PC-3 (cell line): ENCODE measurements at regions not wholly inside any gene's neighbourhood (a gene's known extent, or its start where the extent isn't known, plus 50 kb on each side); places are given as distances from the start of the nearest gene placed in this dataset.

Experiments used
- CTCF ChIP-seq: fragments of 300-600 bp; sonication (generic); conservative IDR thresholded peaks from 2 replicates; pipeline ENCODE4 v1.5.1; 2017; ENCODE audit warnings: antibody characterized with exemption, low read depth, mild to moderate bottlenecking, low read length
- EZH2 ChIP-seq: fragments of 300-600 bp; sonication (generic); IDR thresholded peaks from one replicate; pipeline ENCODE4 v1.6.1; 2017; ENCODE audit warnings: antibody characterized with exemption, mild to moderate bottlenecking, low read length; ENCODE audit not compliant: unreplicated experiment
- EZH2phosphoT487 ChIP-seq: fragments of 300-600 bp; sonication (generic); IDR thresholded peaks from 2 replicates; pipeline ENCODE4 v1.6.1; 2018; ENCODE audit warnings: mild to moderate bottlenecking, antibody characterized with exemption, low read length, borderline replicate concordance

GRCh38 chr5:13501176-13501575 is 443.3 kb downstream of the DNAH5 start:
- TF ChIP-seq EZH2 (no peak), CTCF (no peak), EZH2phosphoT487 (no peak)
